Panc1 (cell line): ENCODE measurements at regions not wholly inside any gene's neighbourhood (a gene's known extent, or its start where the extent isn't known, plus 50 kb on each side); places are given as distances from the start of the nearest gene placed in this dataset.

Source experiments
- ATAC-seq: fragments of 200-7000 bp; cut with Tn5 transposase; 2 replicates; pipeline ENCODE4 v1.9.1; 2020; ENCODE audit warnings: mild to moderate bottlenecking, moderate library complexity
- BruUV-seq: library from RNA; stranded (reverse); fragments of 400-500 nt; replicated peaks from 2 replicates; lab custom pipeline; 2021; lab: Mats Ljungman, UMichigan
- CTCF ChIA-PET: fragments of 300-600 bp; sonication (Branson Sonifier 250); formaldehyde crosslinking; loops from one replicate; lab custom pipeline; 2022; ENCODE audit warnings: antibody characterized with exemption; lab: Charles Lee
- POLR2A ChIA-PET: fragments of 300-600 bp; sonication (Branson Sonifier 250); formaldehyde crosslinking; loops from one replicate; lab custom pipeline; 2022; ENCODE audit warnings: antibody characterized with exemption; lab: Charles Lee
- DNase-seq: peaks from one replicate; pipeline ENCODE4 v3.0.0-alpha.2; 2010; ENCODE audit warnings: low read depth, low spot score
- H3K27ac ChIP-seq: 2 replicates; pipeline ENCODE4 v1.5.1; 2011; ENCODE audit warnings: mild to moderate bottlenecking, low read length, inconsistent platforms
- H3K27me3 ChIP-seq: fragments of 200-500 bp; sonication (Bioruptor generic); 2 replicates; pipeline ENCODE4 v1.6.0; 2014; ENCODE audit warnings: low read length, inconsistent platforms; ENCODE audit not compliant: control insufficient read depth, insufficient read depth
- H3K36me3 ChIP-seq: fragments of 200-500 bp; sonication (Bioruptor generic); 2 replicates; pipeline ENCODE4 v1.5.1; 2014; ENCODE audit warnings: inconsistent platforms, mild to moderate bottlenecking, low read length, moderate library complexity; ENCODE audit not compliant: control insufficient read depth, insufficient read depth
- H3K4me1 ChIP-seq: 2 replicates; pipeline ENCODE4 v1.5.1; 2011; ENCODE audit warnings: inconsistent platforms, mild to moderate bottlenecking, low read length, moderate library complexity; ENCODE audit not compliant: control insufficient read depth, insufficient read depth
- H3K4me3 ChIP-seq, 2 experiments: 2 replicates each; pipeline ENCODE4 v1.5.1; 2011 to 2012; ENCODE audit warnings: low read depth in 2 of 2, low read length in 2 of 2, mild to moderate bottlenecking in 2 of 2, inconsistent platforms in 1 of 2, moderate library complexity in 1 of 2
- H3K9me3 ChIP-seq: fragments of 200-500 bp; sonication (Bioruptor generic); 2 replicates; pipeline ENCODE4 v1.5.1; 2014; ENCODE audit warnings: low read depth, mild to moderate bottlenecking, inconsistent platforms, low read length, moderate library complexity; ENCODE audit not compliant: control insufficient read depth, insufficient read depth
- CTCF ChIP-seq: fragments of 450-650 bp; IDR thresholded peaks from 2 replicates; pipeline ENCODE4 v1.5.1; 2017; ENCODE audit warnings: mild to moderate bottlenecking
- POLR2AphosphoS5 ChIP-seq: IDR thresholded peaks from 2 replicates; pipeline ENCODE4 v1.6.1; 2012; ENCODE audit warnings: mild to moderate bottlenecking, low read depth, low read length, moderate library complexity
- REST ChIP-seq, 2 experiments: IDR thresholded peaks; 2 replicates each; pipeline ENCODE4 v1.6.1; 2011 to 2012; ENCODE audit warnings: low read depth in 2 of 2, control low read depth in 1 of 2, low read length in 1 of 2, mild to moderate bottlenecking in 1 of 2, moderate library complexity in 1 of 2; ENCODE audit not compliant: insufficient read depth in 1 of 2
- SIN3A ChIP-seq: IDR thresholded peaks from 2 replicates; pipeline ENCODE4 v1.6.1; 2012; ENCODE audit warnings: low read depth, mild to moderate bottlenecking, low read length, moderate library complexity, borderline replicate concordance; ENCODE audit not compliant: insufficient read depth
- TCF7L2 ChIP-seq: IDR thresholded peaks from 2 replicates; pipeline ENCODE4 v1.6.1; 2011; ENCODE audit warnings: mild to moderate bottlenecking, low read depth, low read length, inconsistent platforms
- in situ Hi-C: cut with HindIII; loops from 2 replicates; pipeline ENCODE4 v1.10.0; 2016; ENCODE audit warnings: low sequenced_read_pairs, low pct_unique_long_range_greater_than_20kb
- intact Hi-C: fragments of 100-400 bp; cut with micrococcal nuclease; formaldehyde crosslinking; loops from one replicate; pipeline ENCODE4 v1.10.0; 2022; ENCODE audit not compliant: unreplicated experiment

DNA sequence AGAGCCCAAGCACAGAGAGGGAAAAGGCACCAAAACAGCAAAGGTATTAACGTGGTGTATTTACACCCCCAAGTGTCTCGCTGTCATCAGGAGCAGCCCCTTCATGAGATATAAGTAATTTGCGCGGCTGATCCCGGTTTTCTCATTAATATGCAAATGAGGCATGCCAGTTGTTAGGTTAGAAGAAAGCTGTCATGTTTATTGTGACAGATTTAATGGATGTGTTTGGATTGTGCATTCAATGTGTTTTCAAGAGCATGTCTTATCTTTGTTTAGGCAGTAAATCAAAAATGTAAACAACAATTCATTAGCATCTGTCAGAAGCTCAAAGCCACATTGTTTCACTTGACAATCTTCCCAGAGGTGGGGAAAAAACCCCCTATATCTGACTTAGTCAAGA lies 56.5 kb upstream of the CTBP2 start:
- no peaks in the 10 kb centered on the region for H3K36me3 ChIP-seq
- TF ChIP-seq CTCF (no peak), SIN3A (no peak), TCF7L2 (no peak), REST (IDR thresholded peaks at IDR 0.05; ENCODE audit: insufficient read depth in 1 of 2, low read depth in 2 of 2, low read length in 1 of 2) (no peak), POLR2AphosphoS5 (no peak)
- intact Hi-C loops, result no loop called here
- CTCF ChIA-PET, result no interaction called here
- no peak overlapping the region for H3K4me3 ChIP-seq
- no peaks in the 10 kb centered on the region for H3K9me3 ChIP-seq
- no peak overlapping the region for H3K27ac ChIP-seq
- in situ Hi-C loops, result no loop called here
- POLR2A ChIA-PET, result no interaction called here
- H3K4me1 ChIP-seq, result no peaks in the 10 kb centered on the region
- ATAC-seq (no peak), DNase-seq (no peak)
- no TSS peak for BruUV-seq
- no peaks in the 10 kb centered on the region; the same call in 1 of the 2 replicates for H3K27me3 ChIP-seq

DNA sequence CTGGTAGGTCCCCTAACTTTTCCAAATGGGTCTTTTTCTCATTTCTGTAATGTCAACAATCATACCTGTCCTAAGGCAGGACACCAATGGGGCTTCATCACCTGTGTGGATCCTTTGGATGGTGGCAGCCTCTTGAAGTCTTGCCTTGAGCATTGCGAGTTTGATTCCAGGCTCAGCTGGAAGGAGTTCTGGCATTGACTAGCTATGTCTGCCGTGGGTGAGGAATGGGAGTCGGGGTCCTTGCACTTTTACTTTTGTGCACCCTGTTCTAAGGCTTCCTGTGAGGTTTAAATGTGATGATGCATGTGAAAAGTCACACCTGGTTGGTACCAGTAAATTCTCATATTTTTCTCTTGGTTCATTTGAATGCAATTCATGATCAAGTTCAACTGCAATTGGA lies 55.9 kb upstream of the CTBP2 start:
- Histone ChIP-seq H3K27ac (no peak overlapping the region), H3K27me3 (no peaks in the 10 kb centered on the region; the same call in 1 of the 2 replicates), H3K36me3 (no peaks in the 10 kb centered on the region), H3K9me3 (no peaks in the 10 kb centered on the region), H3K4me1 (no peaks in the 10 kb centered on the region), H3K4me3 (no peak overlapping the region)
- POLR2A ChIA-PET, result no interaction called here
- DNase-seq (no peak), ATAC-seq (no peak)
- CTCF ChIA-PET, result no interaction called here
- in situ Hi-C loops, result no loop called here
- TF ChIP-seq REST (IDR thresholded peaks at IDR 0.05; ENCODE audit: insufficient read depth in 1 of 2, low read depth in 2 of 2, low read length in 1 of 2) (no peak), SIN3A (no peak), TCF7L2 (no peak), CTCF (no peak), POLR2AphosphoS5 (no peak)
- no TSS peak for BruUV-seq
- intact Hi-C loops, result no loop called here
